HT-29 (cell line): ENCODE measurements at regions not wholly inside any gene's neighbourhood (a gene's known extent, or its start where the extent isn't known, plus 50 kb on each side); places are given as distances from the start of the nearest gene placed in this dataset.
A peak's percentile ranks its signal among the peaks of the same experiment; 100 is the strongest.

ENCODE experiments used
- DNase-seq: peaks from one replicate; pipeline ENCODE4 v3.0.0-alpha.2; 2015; ENCODE audit warnings: low spot score

DNA sequence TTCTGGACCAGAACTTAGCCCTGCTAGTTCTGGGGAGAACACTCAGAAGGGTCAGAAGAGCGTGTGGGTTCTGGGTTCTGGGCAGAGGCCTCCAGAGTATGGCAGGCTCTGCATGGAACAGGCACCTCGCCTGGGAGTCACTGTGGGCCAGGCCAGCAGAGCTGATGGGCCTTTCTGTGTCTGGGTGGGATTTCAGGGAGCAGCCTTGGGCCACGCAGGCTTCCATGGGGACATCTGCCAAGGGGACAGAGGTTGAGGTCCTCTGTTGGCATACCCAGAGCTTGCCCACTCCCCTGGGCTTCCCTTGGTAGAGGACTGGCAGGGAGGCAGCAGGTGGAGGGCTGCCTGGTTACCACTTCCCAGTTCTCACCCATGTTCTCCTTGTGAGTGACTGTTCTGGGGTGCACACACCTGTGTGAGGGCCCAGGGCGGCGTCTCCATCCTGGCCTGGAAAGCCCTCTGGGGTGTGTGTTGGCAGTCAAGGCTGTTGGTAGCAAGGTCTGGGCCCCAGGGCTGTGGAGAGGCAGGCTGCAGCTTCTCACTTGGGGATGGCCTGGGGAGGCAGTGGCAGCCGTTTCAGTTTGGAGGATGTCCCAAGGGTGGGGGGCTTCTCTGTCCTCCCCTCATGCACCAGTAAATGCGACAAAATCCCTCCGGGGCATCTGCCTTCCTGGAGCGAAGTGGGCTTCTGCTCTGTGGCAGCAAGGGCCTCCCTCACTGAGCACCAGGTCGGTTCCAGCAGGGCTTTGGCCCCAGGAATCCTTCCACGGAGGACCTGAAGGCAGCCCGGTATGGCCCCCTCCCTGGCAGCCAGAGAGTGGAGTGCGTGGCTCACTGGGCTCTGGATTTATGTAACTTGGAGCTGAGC lies 74.6 kb upstream of the HDAC4 start:
- no peak for DNase-seq

GRCh38 chr2:239473211-239473805 lies 72.5 kb upstream of the HDAC4 start:
- DNase-seq, result no peak

DNA sequence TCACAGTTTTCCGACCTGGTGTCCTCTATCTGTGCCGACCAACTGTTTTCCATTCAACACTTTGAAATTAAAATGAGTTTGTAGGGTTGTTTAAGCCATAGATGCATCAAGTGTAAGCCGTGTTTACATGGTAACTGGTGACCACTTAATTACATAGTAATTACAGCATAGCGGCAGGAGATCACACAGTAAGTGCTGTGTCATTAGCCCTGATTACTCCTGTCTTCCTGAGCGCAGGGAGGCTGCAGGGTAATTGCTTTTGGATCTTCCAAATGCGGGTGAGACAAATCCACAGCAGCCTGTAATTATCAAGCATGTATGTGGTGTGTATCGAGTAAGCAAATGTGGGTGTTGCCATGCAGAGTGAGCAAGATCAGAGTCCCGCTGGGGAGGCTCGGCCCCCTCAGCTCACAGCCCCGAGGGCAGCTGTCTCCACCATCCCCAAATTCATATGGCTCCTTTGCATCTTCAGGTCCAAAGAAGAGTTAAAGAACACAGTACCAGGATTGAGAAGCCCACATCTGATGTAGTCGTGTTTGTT lies 71.5 kb upstream of the HDAC4 start:
- no peak for DNase-seq

- DNase-seq, result no peak
These were observed 70.4 kb upstream of the HDAC4 start for GRCh38 chr2:239471011-239471792.

- DNase-seq, result no peak
These were observed 69.5 kb upstream of the HDAC4 start for GRCh38 chr2:239470151-239470900.

- no peak for DNase-seq
These were observed 68.5 kb upstream of the HDAC4 start for GRCh38 chr2:239469106-239469960.

DNA sequence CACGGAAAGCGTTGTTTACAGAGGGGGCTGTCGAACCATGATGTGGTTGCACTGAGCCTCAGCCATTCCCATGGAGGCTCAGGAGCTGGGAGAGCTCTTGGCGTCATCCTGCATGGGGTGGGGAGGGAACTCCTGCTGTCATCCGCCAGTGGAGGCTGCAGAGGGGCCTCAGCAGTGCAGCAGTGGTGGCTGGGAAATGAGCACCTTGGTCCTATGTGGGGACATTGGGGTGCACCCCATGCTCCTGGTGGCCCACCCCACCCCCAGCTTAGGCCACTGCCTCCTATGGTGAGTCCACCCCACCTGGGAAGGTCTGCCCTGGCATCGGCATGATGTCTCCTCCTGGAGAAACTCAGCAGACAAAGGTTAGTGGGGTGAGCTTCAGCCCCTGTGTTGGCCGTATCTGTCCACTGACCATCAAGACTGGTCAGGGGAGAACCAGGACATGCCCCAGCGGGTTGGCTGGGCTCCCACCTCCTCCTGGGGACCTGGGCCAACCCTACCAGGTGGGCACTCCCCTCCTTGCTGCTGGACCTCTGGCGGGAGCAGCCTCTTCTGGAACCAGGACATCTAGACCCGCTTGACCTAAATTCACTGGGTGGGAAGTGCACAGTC lies 67.8 kb upstream of the HDAC4 start:
- DNase-seq, result no peak

- DNase-seq, result no peak
These were observed 67.2 kb upstream of the HDAC4 start for GRCh38 chr2:239467956-239468490.

DNA sequence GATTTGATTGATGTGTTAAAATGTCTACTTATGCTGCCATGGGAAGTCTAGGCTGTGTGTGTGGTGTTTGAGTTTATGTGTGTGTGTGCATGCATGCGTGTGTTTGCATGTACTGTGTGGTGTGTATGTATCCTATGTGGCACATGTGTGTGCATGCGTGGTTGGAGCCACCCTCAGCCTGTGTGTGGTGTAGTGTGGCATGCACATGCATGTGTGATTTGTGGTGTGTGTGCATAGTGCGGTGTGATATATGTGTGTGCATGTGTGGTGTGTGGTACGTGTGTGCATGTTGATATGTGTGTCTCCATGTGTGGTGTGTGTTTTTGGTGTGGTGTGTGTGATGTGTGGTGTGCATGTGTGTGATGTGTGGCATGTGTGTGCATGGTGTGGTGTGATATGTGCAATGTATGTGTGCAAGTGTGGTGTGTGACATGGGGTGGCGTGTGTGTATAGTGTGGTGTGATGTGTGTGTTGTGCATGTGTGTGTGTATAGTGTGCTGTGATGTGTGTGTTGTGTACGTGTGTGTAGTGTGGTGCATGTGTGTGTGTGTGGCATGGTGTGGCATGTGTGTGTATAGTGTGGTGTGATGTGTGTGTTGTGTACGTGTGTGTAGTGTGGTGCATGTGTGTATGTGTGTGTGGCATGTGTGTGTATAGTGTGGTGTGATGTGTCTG lies 66.6 kb upstream of the HDAC4 start:
- no peak for DNase-seq

- DNase-seq, result no peak
These were observed 66.0 kb upstream of the HDAC4 start for GRCh38 chr2:239466755-239467271.

DNA sequence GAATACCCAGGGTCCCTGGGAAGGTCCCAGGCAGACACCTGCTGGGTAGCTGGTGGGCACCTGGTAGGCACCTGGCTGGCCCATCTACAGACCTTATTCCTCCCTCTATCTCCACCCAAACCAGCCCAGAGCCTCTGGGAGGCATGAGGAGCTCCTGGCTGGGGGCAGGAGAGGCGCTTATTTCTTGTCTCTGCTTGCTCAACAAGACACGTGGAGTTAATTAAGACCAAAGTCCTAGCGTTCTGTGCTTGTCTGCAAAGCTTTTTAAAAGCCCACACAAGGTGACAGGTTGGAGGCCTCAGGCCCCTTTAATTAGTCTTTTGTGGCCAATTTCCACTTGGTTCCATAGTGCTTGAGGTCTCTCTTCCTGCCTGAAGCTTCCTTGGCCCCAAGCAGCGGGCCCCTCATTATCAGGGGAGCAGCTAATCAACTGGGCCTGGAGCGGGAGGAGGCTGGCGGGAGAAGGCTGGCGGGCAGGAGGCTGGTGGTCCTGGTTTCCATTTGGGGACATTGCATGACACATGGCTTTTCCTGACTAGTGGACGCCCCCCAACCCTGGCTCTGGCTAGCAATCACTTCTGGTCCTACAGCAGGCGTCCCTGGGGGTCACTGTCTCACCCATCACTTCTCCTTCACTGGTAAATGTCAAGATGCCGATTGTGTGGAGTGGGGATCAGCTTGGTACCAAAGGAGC lies 65.4 kb upstream of the HDAC4 start:
- DNase-seq, result no peak

GRCh38 chr2:239465017-239466001 lies 64.5 kb upstream of the HDAC4 start:
- peak; percentile 71 for DNase-seq

DNA sequence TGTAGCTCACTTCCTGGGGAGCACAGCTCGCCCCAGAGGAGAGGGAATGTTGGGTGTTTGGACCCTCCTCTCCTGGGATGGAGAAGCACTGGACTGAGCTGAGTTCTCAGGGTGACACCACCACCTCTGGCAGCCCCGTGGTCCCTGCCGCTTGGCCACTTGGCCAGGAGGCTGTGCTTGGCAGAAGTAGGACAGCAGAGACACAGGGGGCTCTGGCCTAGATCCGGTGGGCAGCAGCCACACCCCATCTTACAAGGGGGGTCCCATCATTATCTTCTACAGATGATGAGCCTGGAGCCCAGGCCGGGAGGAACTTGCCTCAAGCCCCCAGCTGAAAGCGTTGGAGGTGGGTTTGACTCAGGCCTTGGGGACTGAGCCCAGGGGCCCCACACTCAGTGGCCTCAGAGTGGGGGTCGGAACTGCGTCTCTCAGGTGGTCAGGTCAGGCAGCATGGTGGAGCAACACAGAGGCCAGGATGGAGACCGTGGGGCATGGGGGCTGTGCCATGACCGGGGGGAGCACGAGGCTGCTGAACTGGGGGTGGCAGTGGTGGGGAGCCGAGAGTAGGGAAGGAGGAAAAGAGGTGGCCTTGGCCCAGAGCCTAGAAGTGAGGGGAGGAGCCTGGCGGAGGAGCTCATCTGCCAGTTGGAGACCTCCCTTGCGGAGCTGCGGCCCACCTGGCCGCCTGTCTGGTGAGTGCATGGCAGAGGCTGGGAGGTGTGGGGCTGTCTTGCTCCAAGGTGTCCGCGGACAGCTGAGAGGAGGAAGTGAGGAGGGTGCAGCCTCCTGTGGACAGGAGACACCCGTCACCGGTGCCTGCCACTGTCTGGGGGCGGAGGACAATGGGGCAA lies 63.6 kb upstream of the HDAC4 start:
- no peak for DNase-seq

- no peak for DNase-seq
These were observed 62.8 kb upstream of the HDAC4 start for GRCh38 chr2:239463541-239464165.

- no peak for DNase-seq
These were observed 62.1 kb upstream of the HDAC4 start for GRCh38 chr2:239462671-239463506.
